ENCODE measurements at regions not wholly inside any gene's neighbourhood (a gene's known extent, or its start where the extent isn't known, plus 50 kb on each side); places are given as distances from the start of the nearest gene placed in this dataset.

- no peak for DNase-seq
These were observed 260.8 kb upstream of the TSHZ3 start for GRCh38 chr19:31610018-31610417.

DNA sequence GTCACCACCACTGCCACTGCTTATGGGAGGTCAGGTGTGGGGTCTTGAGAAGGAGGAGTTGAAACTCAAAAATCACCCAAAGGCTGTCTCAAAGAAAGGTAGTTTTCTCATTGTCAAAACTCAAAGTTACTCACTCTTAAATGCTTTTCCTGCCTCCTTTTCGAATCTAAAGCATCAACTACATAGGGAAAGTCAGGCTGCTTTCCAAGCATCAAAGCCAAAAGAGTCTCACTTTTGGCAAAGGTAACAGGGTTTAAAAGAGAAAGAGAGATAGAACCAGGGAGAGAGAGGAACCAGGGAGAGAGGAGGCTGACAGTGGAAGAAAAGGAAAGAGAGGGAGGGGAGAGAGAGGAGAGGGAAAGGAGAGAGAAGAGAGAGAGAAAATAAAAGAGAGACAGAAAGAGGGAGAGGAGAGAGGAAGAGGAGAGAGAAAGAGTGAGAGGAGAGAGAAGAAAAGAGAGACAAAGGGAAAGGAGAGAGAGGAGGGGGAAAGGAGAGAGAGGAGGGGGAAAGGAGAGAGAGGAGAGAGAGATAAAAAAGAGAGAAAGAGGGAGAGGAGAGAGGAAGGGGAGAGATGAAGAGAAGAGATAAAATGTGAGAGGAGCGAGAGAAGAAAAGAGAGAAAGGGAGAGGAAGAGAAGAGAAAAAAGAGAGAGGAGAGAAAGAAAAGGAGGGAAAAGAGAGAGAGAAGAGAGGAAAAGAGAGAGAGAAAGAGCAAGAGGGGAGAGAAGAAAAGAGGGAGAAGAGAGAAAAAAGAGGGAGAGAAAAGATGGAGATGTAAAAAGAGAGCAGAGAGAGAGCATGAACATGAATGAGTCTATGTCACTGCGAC is 262.0 kb upstream of the TSHZ3 start:
- no peak for DNase-seq

DNA sequence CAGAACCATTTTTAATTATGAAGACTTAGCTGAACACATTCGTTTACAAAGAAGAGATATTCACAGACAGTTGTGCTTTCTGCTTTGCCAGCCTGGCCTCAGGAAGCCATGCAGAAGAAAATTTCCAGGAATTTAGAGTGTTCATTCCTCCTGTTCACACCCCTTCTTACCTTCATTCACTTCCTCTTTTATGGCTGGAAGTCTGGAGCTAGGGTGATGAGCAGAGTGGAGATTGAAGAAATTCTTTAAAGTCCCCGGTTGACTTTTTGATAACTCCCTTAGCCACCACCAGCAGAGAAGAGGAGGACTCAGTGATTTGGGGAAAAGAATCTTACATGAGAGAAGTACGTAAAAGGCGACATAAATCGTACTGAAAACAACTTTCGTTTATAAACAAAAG is 263.6 kb upstream of the TSHZ3 start:
- no peak for DNase-seq

GRCh38 chr19:31613683-31614219 is 264.5 kb upstream of the TSHZ3 start:
- DNase-seq, result no peak

GRCh38 chr19:31616031-31616430 is 266.8 kb upstream of the TSHZ3 start:
- DNase-seq, result no peak

DNA sequence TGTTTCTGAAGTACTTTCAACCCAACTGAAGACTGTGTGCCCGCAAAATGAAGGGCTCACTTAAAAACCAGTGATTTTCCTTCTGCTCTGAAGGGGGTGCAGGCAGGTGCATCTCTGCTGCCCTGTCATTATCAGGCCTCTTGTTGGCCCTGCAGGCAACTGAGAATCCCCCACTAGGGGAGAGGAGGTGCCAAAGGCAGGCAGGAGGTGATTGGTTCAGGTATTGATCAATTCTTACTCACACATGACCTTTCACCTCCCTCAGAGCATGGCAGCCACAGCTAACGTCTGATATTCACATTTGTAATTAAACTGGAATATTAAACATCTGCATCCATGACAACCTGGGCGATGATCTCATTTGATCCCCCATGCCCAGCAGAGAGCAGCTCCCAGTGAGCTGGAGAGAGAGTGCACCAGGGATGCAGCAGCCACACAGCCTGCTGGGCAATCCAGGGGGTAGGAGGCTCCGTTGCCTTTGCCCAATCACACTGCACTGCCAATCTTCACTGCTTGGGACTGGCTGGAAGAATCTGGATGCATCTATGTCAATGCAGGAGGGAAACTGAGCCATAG is 267.9 kb upstream of the TSHZ3 start:
- DNase-seq, result no peak

DNA sequence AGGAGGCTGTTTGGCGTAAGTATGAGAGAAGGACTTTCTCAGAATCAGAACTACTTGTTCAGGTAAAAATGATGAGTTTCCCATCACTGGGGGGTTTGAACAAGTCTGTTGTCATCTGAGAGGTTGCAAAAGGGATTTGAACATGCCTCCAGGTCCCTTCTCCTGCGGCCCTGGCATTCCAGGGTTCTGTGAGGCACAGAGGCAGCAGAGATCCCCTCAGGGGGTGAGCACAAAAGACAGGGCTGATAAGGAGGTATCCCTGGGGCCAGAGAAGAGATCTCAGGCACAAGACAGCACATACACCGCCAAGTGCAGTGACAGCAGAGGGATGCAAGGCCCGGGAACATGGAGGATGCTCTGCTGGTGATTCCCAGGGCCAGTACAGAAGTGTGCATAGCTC is 275.8 kb upstream of the TSHZ3 start:
- no peak for DNase-seq

DNA sequence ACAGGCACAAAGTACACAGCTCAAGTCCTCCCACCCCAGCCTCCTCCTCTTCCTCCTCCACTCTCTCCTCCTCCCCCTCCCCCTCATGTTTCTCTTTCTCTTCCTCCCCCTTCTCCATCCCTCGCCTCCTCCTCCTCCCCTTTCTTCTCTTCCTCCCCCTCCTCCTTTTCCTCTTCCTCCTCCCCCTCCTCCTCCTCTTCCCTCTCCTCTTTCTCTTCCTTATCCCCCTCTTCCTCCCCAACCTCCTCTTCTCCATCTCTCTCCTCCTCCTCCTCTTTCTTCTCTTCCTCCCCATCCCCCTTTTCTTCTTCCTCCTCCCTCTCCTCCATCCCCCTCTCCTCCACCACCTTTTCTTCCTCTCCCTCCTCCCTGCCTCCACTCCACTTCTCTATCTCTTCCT is 276.3 kb upstream of the TSHZ3 start:
- no peak for DNase-seq

GRCh38 chr19:31626941-31627340 is 277.7 kb upstream of the TSHZ3 start:
- no peak for DNase-seq

- no peak for DNase-seq
These were observed 278.6 kb upstream of the TSHZ3 start for GRCh38 chr19:31627620-31628365.

- no peak for DNase-seq
These were observed 280.5 kb upstream of the TSHZ3 start for GRCh38 chr19:31629579-31630363.

GRCh38 chr19:31633014-31633413 is 283.8 kb upstream of the TSHZ3 start:
- no peak for DNase-seq

DNA sequence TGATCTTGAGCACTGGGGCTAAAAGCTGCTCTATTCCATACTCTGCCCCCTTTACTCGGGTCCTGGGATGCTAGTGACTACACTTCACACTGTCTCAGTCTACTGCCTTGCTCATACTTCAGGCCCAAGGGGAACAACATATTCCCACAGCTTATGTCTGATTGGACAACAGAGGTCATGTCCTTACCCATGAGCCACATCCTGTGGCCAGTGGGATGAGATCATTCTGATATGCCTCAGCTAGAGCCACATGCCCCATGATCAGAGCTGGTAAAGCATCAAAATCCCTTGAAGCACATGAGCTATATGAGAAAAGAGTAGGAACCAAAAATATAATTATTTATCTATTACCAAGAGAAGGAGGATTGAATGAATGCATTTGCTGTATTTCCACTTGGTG is 290.1 kb upstream of the TSHZ3 start:
- no peak for DNase-seq

DNA sequence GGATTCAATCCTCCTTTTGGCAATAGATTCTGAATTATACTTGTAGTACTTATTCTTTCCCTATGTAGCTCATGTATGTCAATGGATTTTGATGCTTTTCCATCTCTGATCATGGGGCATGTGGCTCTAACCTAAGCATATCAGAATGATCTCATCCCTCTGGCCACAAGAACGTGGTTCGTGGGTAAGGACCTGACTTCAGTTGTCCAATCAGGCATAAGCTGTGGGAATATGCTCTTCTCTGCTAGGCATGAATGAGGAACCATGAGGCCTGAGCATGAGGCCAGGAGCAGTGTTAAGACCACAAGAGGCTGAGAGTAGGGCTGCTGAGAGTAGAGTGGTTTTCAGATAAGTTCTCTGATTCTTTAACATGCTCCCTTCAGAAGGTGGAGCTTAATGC is 292.4 kb upstream of the TSHZ3 start:
- no peak for DNase-seq

DNA sequence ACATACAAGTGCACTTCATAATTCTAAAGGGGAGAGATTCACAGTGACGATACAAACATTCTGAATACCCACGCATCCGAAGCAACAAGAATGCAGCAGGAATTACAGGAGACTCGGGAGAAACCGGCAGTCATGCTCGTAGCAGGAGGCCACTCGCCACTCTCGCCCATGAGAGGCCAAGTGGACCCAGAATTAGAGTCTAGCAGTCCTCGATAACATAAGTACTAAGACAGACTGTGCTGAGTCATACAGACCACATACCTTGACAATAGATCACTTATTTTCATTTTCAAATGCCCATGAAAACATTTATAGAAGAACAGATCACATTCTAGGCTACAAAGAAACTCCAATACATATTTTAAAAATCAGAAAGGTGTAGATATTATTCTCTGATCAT is 299.1 kb upstream of the TSHZ3 start:
- no peak for DNase-seq

DNA sequence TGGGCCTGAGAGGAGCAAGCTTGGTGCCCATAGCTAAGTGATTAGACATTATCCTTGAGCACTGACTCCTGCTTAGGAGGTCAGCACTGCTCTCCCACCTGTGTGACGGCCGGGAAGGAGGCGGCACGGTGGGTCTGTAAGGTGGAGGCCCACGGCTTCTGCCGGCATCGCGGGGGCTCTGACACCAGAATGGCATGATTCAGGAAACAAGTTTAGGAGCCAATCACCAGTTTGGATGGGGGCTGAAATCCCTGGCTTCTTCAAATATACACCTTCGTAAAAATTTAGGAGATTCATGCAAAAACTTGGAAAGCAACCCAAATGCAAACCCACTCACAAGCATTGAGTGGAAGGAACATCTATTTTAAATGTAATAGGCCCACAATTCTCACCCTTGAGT is 307.3 kb upstream of the TSHZ3 start:
- DNase-seq, result no peak

DNA sequence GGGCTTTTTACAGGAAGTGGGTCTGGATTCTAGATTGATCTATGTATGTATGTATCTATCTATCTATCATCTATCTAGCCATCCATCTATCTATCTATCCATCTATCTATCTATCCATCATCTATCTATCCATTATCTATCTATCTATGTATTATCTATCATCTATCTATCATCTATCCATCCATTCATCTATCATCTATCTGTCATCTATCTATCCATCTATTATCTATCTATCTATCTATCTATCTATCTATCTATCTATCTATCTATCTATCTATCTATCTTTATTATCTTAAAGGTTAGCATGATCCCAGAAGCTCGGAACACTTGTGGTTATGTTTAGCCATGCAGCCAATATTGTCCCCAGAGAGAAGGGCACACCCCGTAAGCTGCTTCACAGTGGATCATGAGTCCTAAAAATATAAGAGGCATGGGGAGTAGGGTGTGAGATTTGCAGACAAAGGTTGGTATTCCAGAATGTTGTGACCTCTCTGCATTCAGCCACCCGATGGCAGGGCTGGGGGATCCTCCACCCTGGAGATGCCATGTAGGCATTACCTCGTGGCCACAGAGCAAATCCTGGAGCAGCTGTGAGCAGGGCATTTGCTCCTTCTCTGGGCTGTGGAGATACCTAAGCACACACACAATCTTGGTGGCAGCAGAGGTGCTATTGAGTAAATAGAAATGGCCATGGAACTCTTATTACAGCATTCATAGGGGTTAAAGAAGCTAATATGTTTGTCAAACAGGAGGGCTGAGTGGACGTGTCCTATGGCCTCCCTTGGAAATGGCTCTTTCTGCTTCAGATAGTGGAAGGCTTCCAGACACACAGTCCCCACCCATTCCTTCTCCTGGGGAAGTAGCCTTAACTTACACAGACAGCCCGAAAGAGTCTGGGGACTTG is 310.0 kb upstream of the TSHZ3 start:
- no peak for DNase-seq

GRCh38 chr19:31659897-31660210 is 310.6 kb upstream of the TSHZ3 start:
- DNase-seq, result no peak

DNA sequence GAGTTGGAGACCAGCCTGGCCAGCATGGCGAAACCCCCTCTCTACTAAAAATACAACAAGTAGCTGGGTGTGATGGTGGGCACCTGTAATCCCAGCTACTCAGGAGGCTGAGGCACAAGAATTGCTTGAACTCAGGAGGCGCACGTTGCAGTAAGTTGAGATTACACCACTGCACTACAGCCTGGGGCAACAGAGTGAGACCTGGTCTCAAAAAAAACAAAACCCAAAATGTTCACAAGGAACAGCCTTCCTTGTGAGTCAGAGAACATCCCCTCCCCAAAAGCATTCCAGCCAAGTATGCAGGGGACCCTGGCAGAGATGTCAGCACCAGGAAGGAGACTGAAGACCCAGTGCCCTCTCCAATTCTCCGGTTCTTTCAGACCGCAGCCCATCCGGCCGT is 314.9 kb upstream of the TSHZ3 start:
- DNase-seq, result no peak

DNA sequence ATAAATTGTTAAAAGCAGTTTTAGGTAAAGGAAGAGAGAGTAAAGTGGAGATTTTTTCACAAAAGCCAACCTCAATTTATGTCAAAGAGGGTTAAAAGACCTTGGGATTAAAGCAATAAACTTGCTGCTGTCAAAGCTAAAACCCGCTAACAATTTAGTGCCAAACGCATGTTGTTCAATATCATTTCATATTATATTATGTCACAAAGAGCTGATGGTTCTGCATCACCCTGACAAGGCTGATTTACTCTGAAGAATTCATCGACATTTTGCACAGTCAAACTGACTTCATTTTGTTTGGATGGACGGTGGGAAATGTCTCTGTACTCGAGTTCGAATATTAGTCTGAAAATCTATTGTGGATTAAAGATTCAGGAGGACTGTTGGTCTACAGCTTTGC is 315.8 kb upstream of the TSHZ3 start:
- DNase-seq, result no peak

DNA sequence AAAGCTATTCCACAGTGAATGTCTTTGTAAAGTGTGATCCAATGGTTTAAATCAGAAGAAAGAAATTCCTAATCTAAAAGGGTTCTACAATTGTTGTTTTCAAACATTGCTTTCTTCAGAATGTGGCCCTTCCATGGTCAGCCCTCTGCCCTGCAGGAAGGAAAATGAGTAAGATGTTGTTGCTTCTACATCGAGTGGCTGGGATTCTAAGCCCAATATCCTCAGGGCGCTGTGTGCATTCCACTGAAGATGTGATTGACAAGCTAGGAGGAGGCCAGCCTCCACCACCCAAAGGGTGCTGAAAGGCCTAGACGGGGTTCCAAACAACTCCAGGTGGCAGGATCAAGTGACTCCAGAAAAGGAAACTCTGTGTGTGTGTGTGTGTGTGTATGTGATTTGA is 316.9 kb upstream of the TSHZ3 start:
- DNase-seq, result no peak

- DNase-seq, result no peak
These were observed 317.9 kb upstream of the TSHZ3 start for GRCh38 chr19:31667106-31667505.
